ENCODE measurements at regions not wholly inside any gene's neighbourhood (a gene's known extent, or its start where the extent isn't known, plus 50 kb on each side); places are given as distances from the start of the nearest gene placed in this dataset.
A peak's percentile ranks its signal among the peaks of the same experiment; 100 is the strongest.
"Not testable (repeated sequence)": the region's sequence is repeated elsewhere in the genome, so short reads cannot be mapped to it uniquely, and the experiment has no call there.

DNA sequence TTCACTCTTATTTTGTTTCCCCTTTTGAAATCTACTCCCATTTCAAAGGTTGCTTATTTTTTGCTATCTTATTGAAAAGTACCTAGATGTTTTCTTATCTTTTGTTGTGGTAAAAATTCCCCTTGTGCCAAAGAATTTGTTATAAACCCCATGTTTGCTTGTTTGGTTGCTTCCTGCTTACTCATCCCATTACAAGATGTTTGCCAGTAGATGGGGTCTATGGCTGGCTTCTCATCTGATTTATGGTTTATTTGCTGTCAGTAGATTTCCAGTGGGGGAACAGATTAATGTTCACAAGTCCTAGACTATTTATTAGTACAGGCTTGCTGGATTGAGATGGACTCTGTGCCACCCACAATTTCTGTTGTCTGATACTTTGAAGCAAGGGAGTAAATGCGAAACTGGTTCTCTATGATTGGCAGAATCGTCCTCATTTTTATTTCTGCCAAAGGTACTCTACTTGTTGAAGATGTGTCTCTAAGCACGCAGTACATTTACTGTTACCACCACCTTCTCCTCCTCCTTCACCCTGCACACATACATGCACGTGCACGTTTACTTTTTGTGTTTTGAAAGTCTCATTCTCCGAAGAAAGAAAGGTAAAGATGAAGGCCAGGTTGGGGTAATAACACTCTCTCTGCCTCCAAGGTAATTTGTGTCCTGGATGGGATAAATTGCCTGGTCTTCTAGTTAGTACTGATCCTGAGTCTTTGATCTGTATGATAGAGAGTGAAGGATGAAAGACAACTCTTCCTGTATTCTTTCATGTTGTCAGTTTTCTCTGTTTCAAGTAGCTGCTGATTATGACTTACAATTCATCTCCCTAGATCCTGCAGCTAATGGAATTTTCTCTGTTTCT, 117.2 kb upstream of the ATP2B1 start:
- no peaks in the 10 kb centered on the region for H3K4me1 ChIP-seq (ENCODE audit: insufficient read depth, low read length)
- Mint-ChIP-seq H3K36me3 (ENCODE audit: low read depth, unreplicated experiment) (no peaks in the 10 kb centered on the region), H3K9me3 (ENCODE audit: unreplicated experiment) (no peaks in the 10 kb centered on the region), H3K4me1 (ENCODE audit: low read depth, unreplicated experiment) (peaks cover 17% of the 10 kb centered on the region), H3K27me3 (ENCODE audit: low read depth, unreplicated experiment) (no peaks in the 10 kb centered on the region), H3K4me3 (ENCODE audit: unreplicated experiment) (no peak overlapping the region), H3K27ac (ENCODE audit: unreplicated experiment) (no peak overlapping the region)
- H3K4me3 ChIP-seq (ENCODE audit: insufficient read depth, low read depth, low read length), result no peak overlapping the region
- no peak overlapping the region for H3K9ac ChIP-seq (ENCODE audit: low read length)
- H3K79me2 ChIP-seq (ENCODE audit: insufficient read depth, low read length), result no peaks in the 10 kb centered on the region
- H4K20me1 ChIP-seq (ENCODE audit: insufficient read depth, low read length), result no peaks in the 10 kb centered on the region
- FAIRE-seq, result no peak
- H3K36me3 ChIP-seq (ENCODE audit: insufficient read depth, low read length), result no peaks in the 10 kb centered on the region
- DNase-seq (ENCODE audit: low read depth), result peak; percentile 38
- no peak overlapping the region for H2AFZ ChIP-seq (ENCODE audit: low read depth, low read length)
- TF ChIP-seq EZH2 (IDR thresholded peaks at IDR 0.05; ENCODE audit: insufficient read depth, low read length) (no peak), CTCF (IDR thresholded peaks at IDR 0.05; ENCODE audit: insufficient read depth, low read depth, low read length) (no peak)
- no peaks in the 10 kb centered on the region for H3K27me3 ChIP-seq (ENCODE audit: insufficient read depth, low read length)
- H3K9me3 ChIP-seq (ENCODE audit: insufficient read depth, low read depth, low read length), result no peaks in the 10 kb centered on the region
- no peak overlapping the region for H3K4me2 ChIP-seq (ENCODE audit: low read length)
- no peak overlapping the region for H3K27ac ChIP-seq (ENCODE audit: low read depth, low read length)

- Mint-ChIP-seq H3K4me3 (ENCODE audit: unreplicated experiment) (no peak overlapping the region), H3K27me3 (ENCODE audit: low read depth, unreplicated experiment) (no peaks in the 10 kb centered on the region), H3K4me1 (ENCODE audit: low read depth, unreplicated experiment) (peaks cover 16% of the 10 kb centered on the region), H3K27ac (ENCODE audit: unreplicated experiment) (no peak overlapping the region), H3K36me3 (ENCODE audit: low read depth, unreplicated experiment) (no peaks in the 10 kb centered on the region), H3K9me3 (ENCODE audit: unreplicated experiment) (no peaks in the 10 kb centered on the region)
- Histone ChIP-seq H2AFZ (ENCODE audit: low read depth, low read length) (no peak overlapping the region), H4K20me1 (ENCODE audit: insufficient read depth, low read length) (no peaks in the 10 kb centered on the region), H3K79me2 (ENCODE audit: insufficient read depth, low read length) (no peaks in the 10 kb centered on the region), H3K4me3 (ENCODE audit: insufficient read depth, low read depth, low read length) (no peak overlapping the region), H3K9ac (ENCODE audit: low read length) (no peak overlapping the region), H3K4me1 (ENCODE audit: insufficient read depth, low read length) (no peaks in the 10 kb centered on the region), H3K4me2 (ENCODE audit: low read length) (no peak overlapping the region), H3K9me3 (ENCODE audit: insufficient read depth, low read depth, low read length) (no peaks in the 10 kb centered on the region), H3K27ac (ENCODE audit: low read depth, low read length) (no peak overlapping the region), H3K36me3 (ENCODE audit: insufficient read depth, low read length) (no peaks in the 10 kb centered on the region), H3K27me3 (ENCODE audit: insufficient read depth, low read length) (no peaks in the 10 kb centered on the region)
- FAIRE-seq, result peak; percentile 20
- TF ChIP-seq EZH2 (IDR thresholded peaks at IDR 0.05; ENCODE audit: insufficient read depth, low read length) (no peak), CTCF (IDR thresholded peaks at IDR 0.05; ENCODE audit: insufficient read depth, low read depth, low read length) (no peak)
- DNase-seq (ENCODE audit: low read depth), result no peak
Measured at GRCh38 chr12:89824822-89825221, 116.2 kb upstream of the ATP2B1 start.

- not testable (repeated sequence) for H3K36me3 Mint-ChIP-seq (ENCODE audit: low read depth, unreplicated experiment); H3K9ac ChIP-seq (ENCODE audit: low read length); H3K27me3 ChIP-seq (ENCODE audit: insufficient read depth, low read length); H3K27ac ChIP-seq (ENCODE audit: low read depth, low read length); H3K4me1 ChIP-seq (ENCODE audit: insufficient read depth, low read length); H4K20me1 ChIP-seq (ENCODE audit: insufficient read depth, low read length); H3K27ac Mint-ChIP-seq (ENCODE audit: unreplicated experiment); H3K27me3 Mint-ChIP-seq (ENCODE audit: low read depth, unreplicated experiment); H2AFZ ChIP-seq (ENCODE audit: low read depth, low read length); H3K4me2 ChIP-seq (ENCODE audit: low read length); H3K4me3 Mint-ChIP-seq (ENCODE audit: unreplicated experiment); FAIRE-seq; H3K36me3 ChIP-seq (ENCODE audit: insufficient read depth, low read length); H3K79me2 ChIP-seq (ENCODE audit: insufficient read depth, low read length); H3K9me3 Mint-ChIP-seq (ENCODE audit: unreplicated experiment); H3K9me3 ChIP-seq (ENCODE audit: insufficient read depth, low read depth, low read length); H3K4me3 ChIP-seq (ENCODE audit: insufficient read depth, low read depth, low read length); DNase-seq (ENCODE audit: low read depth)
- H3K4me1 Mint-ChIP-seq (ENCODE audit: low read depth, unreplicated experiment), result peaks cover 13% of the 10 kb centered on the region
Measured at GRCh38 chr12:89822992-89823391, 114.4 kb upstream of the ATP2B1 start.
